Keratinocyte (primary cell): ENCODE measurements at regions not wholly inside any gene's neighbourhood (a gene's known extent, or its start where the extent isn't known, plus 50 kb on each side); places are given as distances from the start of the nearest gene placed in this dataset.

Experiments used
- DNase-seq: peaks from one replicate; pipeline ENCODE4 v3.0.0-alpha.2; 2011; ENCODE audit warnings: low read depth, missing footprints, low spot score
- FAIRE-seq: peaks from 2 replicates; lab custom pipeline; 2011; peaks lifted over from hg19 to GRCh38; lab: Jason Lieb, UNC
- H2AFZ ChIP-seq: 2 replicates; pipeline ENCODE4 v1.6.0; 2012; ENCODE audit warnings: low read length, control low read depth, inconsistent platforms; ENCODE audit not compliant: control insufficient read depth
- H3K27ac ChIP-seq: 2 replicates; pipeline ENCODE4 v1.5.1; 2011; ENCODE audit warnings: low read length; ENCODE audit not compliant: control insufficient read depth, insufficient read depth
- H3K27me3 ChIP-seq: 3 replicates; pipeline ENCODE4 v1.6.0; 2011; ENCODE audit warnings: low read length; ENCODE audit not compliant: control insufficient read depth, insufficient read depth; ENCODE audit errors: extremely low read depth
- H3K36me3 ChIP-seq, 2 experiments: 2 replicates in 1 of 2; 3 replicates in 1 of 2; pipeline ENCODE4 v1.5.1; 2011; ENCODE audit warnings: low read length in 2 of 2, mild to moderate bottlenecking in 1 of 2; ENCODE audit not compliant: control insufficient read depth in 2 of 2, insufficient read depth in 2 of 2; ENCODE audit errors: extremely low read depth in 1 of 2
- H3K4me1 ChIP-seq: 3 replicates; pipeline ENCODE4 v1.5.1; 2011; ENCODE audit warnings: low read length; ENCODE audit not compliant: control insufficient read depth, insufficient read depth; ENCODE audit errors: extremely low read depth
- H3K4me2 ChIP-seq: 3 replicates; pipeline ENCODE4 v1.6.0; 2011; ENCODE audit warnings: low read depth, low read length; ENCODE audit not compliant: control insufficient read depth, insufficient read depth; ENCODE audit errors: extremely low read depth
- H3K4me3 ChIP-seq, 3 experiments: fragments of 200-600 bp in 1 of 3; sonication (generic) in 1 of 3; 2 replicates in 2 of 3; 3 replicates in 1 of 3; pipeline ENCODE4 v1.5.1; 2011 to 2016; ENCODE audit warnings: low read length in 3 of 3, mild to moderate bottlenecking in 3 of 3, control low read depth in 2 of 3, inconsistent platforms in 1 of 3, low read depth in 1 of 3, mixed read lengths in 1 of 3, mixed run types in 1 of 3, moderate library complexity in 1 of 3; ENCODE audit not compliant: control insufficient read depth in 2 of 3, insufficient read depth in 2 of 3; ENCODE audit errors: extremely low read depth in 1 of 3
- H3K79me2 ChIP-seq: 2 replicates; pipeline ENCODE4 v1.6.0; 2012; ENCODE audit warnings: low read length; ENCODE audit not compliant: control insufficient read depth, insufficient read depth
- H3K9ac ChIP-seq: 3 replicates; pipeline ENCODE4 v1.6.0; 2011; ENCODE audit warnings: low read length; ENCODE audit not compliant: control insufficient read depth, insufficient read depth; ENCODE audit errors: extremely low read depth
- H3K9me1 ChIP-seq: 3 replicates; pipeline ENCODE4 v1.6.0; 2011; ENCODE audit warnings: low read length; ENCODE audit not compliant: control insufficient read depth, insufficient read depth; ENCODE audit errors: extremely low read depth
- H3K9me3 ChIP-seq: 2 replicates; pipeline ENCODE4 v1.5.1; 2012; ENCODE audit warnings: low read depth, low read length; ENCODE audit not compliant: control insufficient read depth
- H4K20me1 ChIP-seq: 3 replicates; pipeline ENCODE4 v1.6.0; 2011; ENCODE audit warnings: low read length; ENCODE audit not compliant: control insufficient read depth, insufficient read depth; ENCODE audit errors: extremely low read depth
- CTCF ChIP-seq, 3 experiments: IDR thresholded peaks in 1 of 3; conservative IDR thresholded peaks in 1 of 3; optimal IDR thresholded peaks in 1 of 3; 2 replicates in 2 of 3; 3 replicates in 1 of 3; pipeline versions ENCODE3 to v1.5.1; 2011; ENCODE audit warnings: low read length in 3 of 3, mild to moderate bottlenecking in 3 of 3, moderate library complexity in 2 of 3, control low read depth in 1 of 3, inconsistent platforms in 1 of 3; ENCODE audit not compliant: insufficient read depth in 2 of 3; ENCODE audit errors: extremely low read depth in 1 of 3
- EZH2 ChIP-seq: IDR thresholded peaks from one replicate; pipeline ENCODE4 v1.6.1; 2012; ENCODE audit warnings: inconsistent platforms, mild to moderate bottlenecking, low read length, moderate library complexity
- dilution Hi-C: fragments of 300-500 bp; cut with MboI; formaldehyde crosslinking; loops from one replicate; pipeline ENCODE4 v1.7.0; 2020; ENCODE audit warnings: low sequenced_read_pairs; ENCODE audit not compliant: extremely low pct_ligation_motif_present

DNA sequence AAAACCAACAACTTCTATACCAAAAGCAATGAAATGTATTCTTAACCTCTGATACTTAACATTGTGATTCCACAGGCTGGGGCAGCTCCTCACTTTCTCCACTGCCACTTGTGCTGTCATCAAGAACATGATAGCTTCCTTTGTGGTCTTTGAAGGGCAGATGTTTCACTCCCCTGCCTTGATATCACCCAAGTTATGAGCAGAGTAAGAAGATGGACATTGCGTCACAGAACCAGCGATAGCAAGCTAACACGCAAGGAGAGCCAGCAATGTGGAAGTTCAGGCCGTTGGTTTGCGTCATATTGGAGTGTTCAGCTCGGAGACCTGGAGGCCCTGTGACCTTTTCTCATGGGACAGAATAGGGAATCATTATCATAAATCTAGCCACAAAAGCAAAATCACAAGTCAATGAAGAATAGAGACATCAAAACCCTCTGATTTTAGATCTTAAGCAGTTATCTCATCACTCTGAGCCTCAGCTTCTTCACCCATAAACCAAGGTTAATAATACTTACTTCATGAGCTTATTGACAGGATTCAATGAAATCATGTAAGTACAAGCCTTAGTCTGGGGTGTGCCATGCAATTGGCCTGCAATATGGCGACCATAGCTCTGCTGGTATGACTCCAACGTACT lies 183.8 kb upstream of the THBS1 start:
- FAIRE-seq = no peak
- Histone ChIP-seq H3K4me3 (no peak overlapping the region), H3K79me2 (no peaks in the 10 kb centered on the region), H3K4me1 (peaks cover 21% of the 10 kb centered on the region), H3K36me3 (no peaks in the 10 kb centered on the region), H3K9ac (no peak overlapping the region), H3K27me3 (no peaks in the 10 kb centered on the region), H4K20me1 (no peaks in the 10 kb centered on the region), H3K4me2 (no peak overlapping the region), H3K27ac (no peak overlapping the region), H2AFZ (no peak overlapping the region), H3K9me3 (no peaks in the 10 kb centered on the region), H3K9me1 (no peaks in the 10 kb centered on the region)
- dilution Hi-C loops = no loop called here
- no peak for TF ChIP-seq CTCF (optimal IDR thresholded peaks at IDR 0.05 in 1 of 3, IDR thresholded peaks at IDR 0.05 in 1 of 3, conservative IDR thresholded peaks at IDR 0.05 in 1 of 3; ENCODE audit: extremely low read depth in 1 of 3, insufficient read depth in 2 of 3, low read length in 3 of 3)
- no peak for TF ChIP-seq EZH2
- no peak for DNase-seq

DNA sequence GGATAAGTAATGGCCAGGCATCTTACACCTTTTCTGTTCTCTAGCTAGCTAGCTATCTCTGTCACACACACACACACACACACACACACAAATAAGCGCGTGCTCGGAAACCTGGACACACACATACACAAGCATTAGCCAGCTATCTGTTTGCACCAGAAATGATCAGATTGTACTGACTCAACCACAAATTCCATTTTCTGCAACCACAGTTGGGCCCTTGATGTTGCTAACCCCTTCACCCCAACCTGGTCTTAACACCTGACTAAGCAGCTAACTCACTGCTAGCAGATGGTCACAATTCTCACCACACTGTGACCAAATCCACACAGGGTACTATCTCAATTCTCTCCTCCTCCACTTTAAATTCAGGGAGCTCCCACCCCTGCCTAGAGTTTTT lies 183.0 kb upstream of the THBS1 start:
- dilution Hi-C loops = no loop called here
- H3K9ac ChIP-seq = no peak overlapping the region
- no peak for TF ChIP-seq EZH2
- no peaks in the 10 kb centered on the region for H3K9me3 ChIP-seq
- H3K36me3 ChIP-seq = no peaks in the 10 kb centered on the region
- no peak overlapping the region for H2AFZ ChIP-seq
- H3K4me2 ChIP-seq = no peak overlapping the region
- no peaks in the 10 kb centered on the region for H3K9me1 ChIP-seq
- no peak overlapping the region for H3K4me3 ChIP-seq
- H4K20me1 ChIP-seq = no peaks in the 10 kb centered on the region
- H3K79me2 ChIP-seq = no peaks in the 10 kb centered on the region
- DNase-seq (no peak), FAIRE-seq (no peak)
- H3K27me3 ChIP-seq = no peaks in the 10 kb centered on the region
- peaks cover 13% of the 10 kb centered on the region for H3K4me1 ChIP-seq
- no peak overlapping the region for H3K27ac ChIP-seq

DNA sequence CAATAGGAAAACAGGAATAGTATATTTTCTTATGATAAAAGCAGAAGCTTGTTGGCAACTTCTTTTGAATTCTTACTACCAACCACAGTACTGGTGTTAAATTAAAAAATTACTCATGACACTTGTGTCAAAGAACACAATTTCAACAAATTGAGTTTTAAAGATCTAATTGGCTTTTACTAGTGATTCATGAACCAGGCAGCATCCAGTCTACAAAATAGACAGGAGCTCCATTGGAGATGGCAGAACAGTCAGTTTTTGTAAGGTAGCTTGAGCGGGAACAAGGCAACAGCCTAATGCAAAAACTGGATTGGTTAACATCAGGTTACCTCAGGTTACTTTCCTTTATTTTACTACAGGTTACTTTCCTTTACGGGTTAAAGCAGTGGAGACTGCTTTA lies 181.3 kb upstream of the THBS1 start:
- no peaks in the 10 kb centered on the region for H3K36me3 ChIP-seq
- H3K4me1 ChIP-seq = peaks cover 13% of the 10 kb centered on the region
- H3K9me1 ChIP-seq = no peaks in the 10 kb centered on the region
- H3K27me3 ChIP-seq = no peaks in the 10 kb centered on the region
- no peak overlapping the region for H3K4me3 ChIP-seq
- TF ChIP-seq CTCF (optimal IDR thresholded peaks at IDR 0.05 in 1 of 3, IDR thresholded peaks at IDR 0.05 in 1 of 3, conservative IDR thresholded peaks at IDR 0.05 in 1 of 3; ENCODE audit: extremely low read depth in 1 of 3, insufficient read depth in 2 of 3, low read length in 3 of 3) (no peak), EZH2 (no peak)
- no peaks in the 10 kb centered on the region for H3K79me2 ChIP-seq
- no peak overlapping the region for H3K4me2 ChIP-seq
- dilution Hi-C loops = no loop called here
- FAIRE-seq = no peak
- no peaks in the 10 kb centered on the region for H3K9me3 ChIP-seq
- DNase-seq = no peak
- no peak overlapping the region for H2AFZ ChIP-seq
- no peaks in the 10 kb centered on the region for H4K20me1 ChIP-seq
- H3K9ac ChIP-seq = no peak overlapping the region
- H3K27ac ChIP-seq = no peak overlapping the region
